Parathyroid adenoma (tissue), 2 donors: ENCODE measurements at regions not wholly inside any gene's neighbourhood (a gene's known extent, or its start where the extent isn't known, plus 50 kb on each side); places are given as distances from the start of the nearest gene placed in this dataset.

Source experiments
- H2AFZ ChIP-seq: fragments of 300-600 bp; sonication (generic); one replicate; pipeline ENCODE4 v1.7.0; 2017; ENCODE audit warnings: antibody characterized with exemption, mild to moderate bottlenecking
- H3K27ac ChIP-seq: fragments of 300-600 bp; sonication (generic); one replicate; pipeline ENCODE4 v1.7.0; 2017
- H3K27me3 ChIP-seq: fragments of 300-600 bp; sonication (generic); one replicate; pipeline ENCODE4 v1.7.0; 2017; ENCODE audit warnings: low read length; ENCODE audit not compliant: control insufficient read depth, insufficient read depth
- H3K36me3 ChIP-seq: fragments of 300-600 bp; sonication (generic); one replicate; pipeline ENCODE4 v1.7.0; 2017; ENCODE audit warnings: low read length; ENCODE audit not compliant: control insufficient read depth, insufficient read depth
- H3K4me1 ChIP-seq: fragments of 300-600 bp; sonication (generic); one replicate; pipeline ENCODE4 v1.7.0; 2017; ENCODE audit warnings: control low read depth
- H3K4me2 ChIP-seq: fragments of 300-600 bp; sonication (generic); one replicate; pipeline ENCODE4 v1.7.0; 2017; ENCODE audit warnings: low read length
- H3K4me3 ChIP-seq: fragments of 300-600 bp; sonication (generic); one replicate; pipeline ENCODE4 v1.7.0; 2017; ENCODE audit warnings: low read depth, low read length
- H3K79me2 ChIP-seq: fragments of 300-600 bp; sonication (generic); one replicate; pipeline ENCODE4 v1.7.0; 2017; ENCODE audit warnings: control low read depth
- H3K9ac ChIP-seq: fragments of 300-600 bp; sonication (generic); one replicate; pipeline ENCODE4 v1.7.0; 2017; ENCODE audit warnings: mild to moderate bottlenecking
- H3K9me3 ChIP-seq: fragments of 300-600 bp; sonication (generic); one replicate; pipeline ENCODE4 v1.7.0; 2017; ENCODE audit warnings: low read length; ENCODE audit not compliant: control insufficient read depth
- TF ChIP-seq, protein P1 (sequence below): fragments of 300-600 bp; sonication (generic); IDR thresholded peaks from one replicate; pipeline ENCODE4 v1.7.0; 2017; ENCODE audit warnings: antibody characterized with exemption, mild to moderate bottlenecking
- donor health status: primary hyperparathyroidism.

- Histone ChIP-seq H3K27me3 (no peaks in the 10 kb centered on the region), H3K4me2 (no peak overlapping the region)
- TF ChIP-seq, protein P1, sequence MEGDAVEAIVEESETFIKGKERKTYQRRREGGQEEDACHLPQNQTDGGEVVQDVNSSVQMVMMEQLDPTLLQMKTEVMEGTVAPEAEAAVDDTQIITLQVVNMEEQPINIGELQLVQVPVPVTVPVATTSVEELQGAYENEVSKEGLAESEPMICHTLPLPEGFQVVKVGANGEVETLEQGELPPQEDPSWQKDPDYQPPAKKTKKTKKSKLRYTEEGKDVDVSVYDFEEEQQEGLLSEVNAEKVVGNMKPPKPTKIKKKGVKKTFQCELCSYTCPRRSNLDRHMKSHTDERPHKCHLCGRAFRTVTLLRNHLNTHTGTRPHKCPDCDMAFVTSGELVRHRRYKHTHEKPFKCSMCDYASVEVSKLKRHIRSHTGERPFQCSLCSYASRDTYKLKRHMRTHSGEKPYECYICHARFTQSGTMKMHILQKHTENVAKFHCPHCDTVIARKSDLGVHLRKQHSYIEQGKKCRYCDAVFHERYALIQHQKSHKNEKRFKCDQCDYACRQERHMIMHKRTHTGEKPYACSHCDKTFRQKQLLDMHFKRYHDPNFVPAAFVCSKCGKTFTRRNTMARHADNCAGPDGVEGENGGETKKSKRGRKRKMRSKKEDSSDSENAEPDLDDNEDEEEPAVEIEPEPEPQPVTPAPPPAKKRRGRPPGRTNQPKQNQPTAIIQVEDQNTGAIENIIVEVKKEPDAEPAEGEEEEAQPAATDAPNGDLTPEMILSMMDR, result no peak
These were observed 383.5 kb downstream of the CMPK2 start for GRCh38 chr2:6482256-6482655.

DNA sequence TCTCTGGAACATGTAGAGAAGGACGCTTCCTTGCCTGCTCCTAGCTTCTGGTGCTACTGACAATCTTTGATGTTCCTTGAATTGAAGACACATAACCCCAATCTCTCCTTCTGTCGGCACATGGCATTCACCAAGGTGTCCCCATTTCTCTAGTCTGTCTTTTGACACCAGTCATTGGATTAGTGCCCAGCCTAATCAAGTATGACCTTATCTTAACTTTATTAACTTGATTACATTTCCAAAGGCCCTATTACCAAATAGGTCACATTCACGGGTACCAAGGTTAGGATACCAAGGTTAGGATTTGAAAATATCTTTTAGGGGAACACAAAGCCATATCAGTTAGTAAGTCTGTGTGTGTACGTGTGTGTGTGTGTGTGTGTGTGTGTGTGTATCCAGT lies 377.9 kb downstream of the CMPK2 start:
- Histone ChIP-seq H3K4me3 (no peak overlapping the region), H3K79me2 (no peaks in the 10 kb centered on the region), H3K27ac (no peak overlapping the region)

More at GRCh38 chr2:6482256-6482655, 383.5 kb downstream of the CMPK2 start:
- Histone ChIP-seq H3K4me3 (no peak overlapping the region), H3K36me3 (no peaks in the 10 kb centered on the region), H3K9ac (no peak overlapping the region), H2AFZ (no peak overlapping the region), H3K27ac (no peak overlapping the region), H3K79me2 (no peaks in the 10 kb centered on the region), H3K9me3 (no peaks in the 10 kb centered on the region), H3K4me1 (no peaks in the 10 kb centered on the region)

GRCh38 chr2:6492573-6492972 lies 373.1 kb downstream of the CMPK2 start:
- TF ChIP-seq, protein P1, result no peak
- H3K9ac ChIP-seq, result no peak overlapping the region
- H2AFZ ChIP-seq, result no peak overlapping the region
- no peaks in the 10 kb centered on the region for H3K79me2 ChIP-seq
- H3K4me1 ChIP-seq, result no peaks in the 10 kb centered on the region
- no peaks in the 10 kb centered on the region for H3K9me3 ChIP-seq
- no peak overlapping the region for H3K4me3 ChIP-seq
- no peak overlapping the region for H3K27ac ChIP-seq
- H3K27me3 ChIP-seq, result no peaks in the 10 kb centered on the region
- H3K36me3 ChIP-seq, result no peaks in the 10 kb centered on the region
- H3K4me2 ChIP-seq, result no peak overlapping the region

More for the DNA sequence above, 377.9 kb downstream of the CMPK2 start:
- Histone ChIP-seq H3K9me3 (no peaks in the 10 kb centered on the region), H3K4me2 (no peak overlapping the region), H2AFZ (no peak overlapping the region), H3K27me3 (no peaks in the 10 kb centered on the region), H3K4me1 (no peaks in the 10 kb centered on the region), H3K9ac (no peak overlapping the region), H3K36me3 (no peaks in the 10 kb centered on the region)
- TF ChIP-seq, protein P1, result no peak

- Histone ChIP-seq H3K9me3 (no peaks in the 10 kb centered on the region), H3K79me2 (no peaks in the 10 kb centered on the region), H3K27ac (no peak overlapping the region), H3K27me3 (no peaks in the 10 kb centered on the region), H3K36me3 (no peaks in the 10 kb centered on the region), H3K4me1 (no peaks in the 10 kb centered on the region), H3K4me2 (no peak overlapping the region), H2AFZ (no peak overlapping the region), H3K9ac (no peak overlapping the region), H3K4me3 (no peak overlapping the region)
- TF ChIP-seq, protein P1, result no peak
These were observed 372.4 kb downstream of the CMPK2 start for GRCh38 chr2:6493266-6493665.

DNA sequence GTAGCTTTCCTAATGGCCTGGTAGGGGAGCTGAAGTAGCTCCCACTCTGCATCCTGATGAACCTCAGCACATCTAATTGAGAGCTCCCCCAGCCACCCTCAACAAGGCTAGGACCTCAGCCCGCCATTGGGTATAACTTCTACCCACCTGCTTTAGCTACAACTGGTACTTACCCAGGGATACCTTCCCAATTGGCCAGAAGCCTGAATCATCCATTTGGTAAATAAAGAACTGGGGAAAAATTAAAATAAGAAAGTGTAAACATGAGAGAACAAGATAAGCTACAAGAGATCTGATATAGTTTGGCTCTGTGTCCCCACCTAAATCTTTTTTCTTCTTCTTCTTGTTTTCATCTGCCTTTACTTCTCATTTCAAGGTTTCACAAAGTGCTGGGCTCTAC lies 372.0 kb downstream of the CMPK2 start:
- H2AFZ ChIP-seq, result no peak overlapping the region
- H3K79me2 ChIP-seq, result no peaks in the 10 kb centered on the region
- TF ChIP-seq, protein P1, result no peak
- no peak overlapping the region for H3K4me2 ChIP-seq
- no peak overlapping the region for H3K27ac ChIP-seq
- H3K9ac ChIP-seq, result no peak overlapping the region
- no peaks in the 10 kb centered on the region for H3K36me3 ChIP-seq
- no peak overlapping the region for H3K4me3 ChIP-seq
- no peaks in the 10 kb centered on the region for H3K4me1 ChIP-seq
- no peaks in the 10 kb centered on the region for H3K9me3 ChIP-seq
- H3K27me3 ChIP-seq, result no peaks in the 10 kb centered on the region
